Right lobe of liver (tissue), 4 donors: ENCODE measurements at regions not wholly inside any gene's neighbourhood (a gene's known extent, or its start where the extent isn't known, plus 50 kb on each side); places are given as distances from the start of the nearest gene placed in this dataset.

Experiments used
- POLR2A ChIP-seq: fragments of 450-650 bp; IDR thresholded peaks from one replicate; pipeline ENCODE4 v1.6.1; 2017; ENCODE audit warnings: antibody characterized with exemption, mild to moderate bottlenecking
- TF ChIP-seq, protein P1 (sequence below), 4 donors: fragments of 200-600 bp in 3 of 4; fragments of 450-650 bp in 1 of 4; IDR thresholded peaks; one replicate each; pipeline versions ENCODE4 v1.5.1 to v1.8.0; 2016 to 2022; ENCODE audit warnings: antibody characterized with exemption in 4 of 4, mild to moderate bottlenecking in 2 of 4
- donor health status: DM: no; HTN: no; CAD: no.
- donor health status: DM: no; HTN: no; CAD: no.
- donor health status: DM: no; HTN: yes; CAD: no.

DNA sequence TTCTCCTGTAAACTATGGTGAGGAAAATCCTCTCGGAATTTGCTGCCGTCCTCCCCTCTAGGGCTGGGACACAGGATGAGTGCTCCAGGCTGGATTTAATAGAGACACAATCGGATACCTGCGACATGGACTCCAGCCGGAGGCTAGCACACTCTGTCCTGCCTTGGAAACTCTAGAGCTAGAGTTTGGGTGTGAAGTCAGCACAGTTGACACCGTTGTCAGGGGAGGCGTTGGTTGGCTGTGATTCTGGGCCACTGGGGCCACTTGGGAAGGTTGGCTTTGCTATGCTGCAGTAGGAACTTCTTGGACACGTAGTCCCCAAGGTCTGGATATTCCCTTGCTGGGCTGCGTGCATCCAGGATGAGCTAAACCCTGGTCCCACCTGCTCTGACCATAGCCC, 169.4 kb downstream of the NRN1 start:
- no peak for TF ChIP-seq POLR2A
- TF ChIP-seq, protein P1, sequence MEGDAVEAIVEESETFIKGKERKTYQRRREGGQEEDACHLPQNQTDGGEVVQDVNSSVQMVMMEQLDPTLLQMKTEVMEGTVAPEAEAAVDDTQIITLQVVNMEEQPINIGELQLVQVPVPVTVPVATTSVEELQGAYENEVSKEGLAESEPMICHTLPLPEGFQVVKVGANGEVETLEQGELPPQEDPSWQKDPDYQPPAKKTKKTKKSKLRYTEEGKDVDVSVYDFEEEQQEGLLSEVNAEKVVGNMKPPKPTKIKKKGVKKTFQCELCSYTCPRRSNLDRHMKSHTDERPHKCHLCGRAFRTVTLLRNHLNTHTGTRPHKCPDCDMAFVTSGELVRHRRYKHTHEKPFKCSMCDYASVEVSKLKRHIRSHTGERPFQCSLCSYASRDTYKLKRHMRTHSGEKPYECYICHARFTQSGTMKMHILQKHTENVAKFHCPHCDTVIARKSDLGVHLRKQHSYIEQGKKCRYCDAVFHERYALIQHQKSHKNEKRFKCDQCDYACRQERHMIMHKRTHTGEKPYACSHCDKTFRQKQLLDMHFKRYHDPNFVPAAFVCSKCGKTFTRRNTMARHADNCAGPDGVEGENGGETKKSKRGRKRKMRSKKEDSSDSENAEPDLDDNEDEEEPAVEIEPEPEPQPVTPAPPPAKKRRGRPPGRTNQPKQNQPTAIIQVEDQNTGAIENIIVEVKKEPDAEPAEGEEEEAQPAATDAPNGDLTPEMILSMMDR (IDR thresholded peaks at IDR 0.05) = no peak
